Epithelial cell of esophagus (primary cell): ENCODE measurements at regions not wholly inside any gene's neighbourhood (a gene's known extent, or its start where the extent isn't known, plus 50 kb on each side); places are given as distances from the start of the nearest gene placed in this dataset.
"Not testable (repeated sequence)": the region's sequence is repeated elsewhere in the genome, so short reads cannot be mapped to it uniquely, and the experiment has no call there.

Experiments
- DNase-seq: peaks from one replicate; pipeline ENCODE4 v3.0.0; 2010; ENCODE audit warnings: low read depth
- H3K4me3 ChIP-seq: 2 replicates; pipeline ENCODE4 v1.5.1; 2011; ENCODE audit warnings: mild to moderate bottlenecking, low read length, control low read depth
- TF ChIP-seq, protein P1 (sequence below): IDR thresholded peaks from 2 replicates; pipeline ENCODE4 v1.5.1; 2011; ENCODE audit warnings: low read depth, mild to moderate bottlenecking, low read length, control low read depth, inconsistent platforms; ENCODE audit not compliant: insufficient read depth; ENCODE audit errors: missing control alignments

GRCh38 chr18:75977081-75977480 is 518.0 kb downstream of the ZNF516 start:
- H3K4me3 ChIP-seq: no peak overlapping the region
- no peak for DNase-seq
- TF ChIP-seq, protein P1, sequence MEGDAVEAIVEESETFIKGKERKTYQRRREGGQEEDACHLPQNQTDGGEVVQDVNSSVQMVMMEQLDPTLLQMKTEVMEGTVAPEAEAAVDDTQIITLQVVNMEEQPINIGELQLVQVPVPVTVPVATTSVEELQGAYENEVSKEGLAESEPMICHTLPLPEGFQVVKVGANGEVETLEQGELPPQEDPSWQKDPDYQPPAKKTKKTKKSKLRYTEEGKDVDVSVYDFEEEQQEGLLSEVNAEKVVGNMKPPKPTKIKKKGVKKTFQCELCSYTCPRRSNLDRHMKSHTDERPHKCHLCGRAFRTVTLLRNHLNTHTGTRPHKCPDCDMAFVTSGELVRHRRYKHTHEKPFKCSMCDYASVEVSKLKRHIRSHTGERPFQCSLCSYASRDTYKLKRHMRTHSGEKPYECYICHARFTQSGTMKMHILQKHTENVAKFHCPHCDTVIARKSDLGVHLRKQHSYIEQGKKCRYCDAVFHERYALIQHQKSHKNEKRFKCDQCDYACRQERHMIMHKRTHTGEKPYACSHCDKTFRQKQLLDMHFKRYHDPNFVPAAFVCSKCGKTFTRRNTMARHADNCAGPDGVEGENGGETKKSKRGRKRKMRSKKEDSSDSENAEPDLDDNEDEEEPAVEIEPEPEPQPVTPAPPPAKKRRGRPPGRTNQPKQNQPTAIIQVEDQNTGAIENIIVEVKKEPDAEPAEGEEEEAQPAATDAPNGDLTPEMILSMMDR: no peak

GRCh38 chr18:75970212-75970611 is 524.8 kb downstream of the ZNF516 start:
- TF ChIP-seq, protein P1: no peak
- no peak for DNase-seq
- no peak overlapping the region for H3K4me3 ChIP-seq

GRCh38 chr18:75966431-75966830 is 528.6 kb downstream of the ZNF516 start:
- H3K4me3 ChIP-seq: no peak overlapping the region
- TF ChIP-seq, protein P1: no peak
- no peak for DNase-seq

- TF ChIP-seq, protein P1: no peak
- no peak overlapping the region for H3K4me3 ChIP-seq
- no peak for DNase-seq
These were observed 532.9 kb downstream of the ZNF516 start for GRCh38 chr18:75962036-75962572.

- not testable (repeated sequence) for DNase-seq, H3K4me3 ChIP-seq
These were observed 532.9 kb upstream of the SMIM21 start for GRCh38 chr18:75960356-75960755.

DNA sequence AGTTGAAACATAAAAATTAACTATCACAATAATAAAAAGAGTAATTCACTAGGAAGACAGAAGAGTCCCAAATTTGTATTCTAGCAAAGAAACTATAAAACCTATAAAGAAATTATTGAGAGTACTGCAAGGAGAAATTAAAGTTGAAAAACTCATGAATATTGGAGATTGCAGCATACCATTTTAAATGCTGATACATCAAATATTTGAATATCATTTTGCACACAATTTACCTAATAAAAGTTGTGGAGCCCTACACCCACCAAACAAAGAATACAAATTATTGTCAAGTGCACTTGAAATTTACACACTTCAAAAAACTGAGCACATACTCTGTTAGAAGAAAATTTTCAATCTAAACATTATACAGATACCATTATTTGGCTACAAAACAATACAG is 531.6 kb upstream of the SMIM21 start:
- no peak for DNase-seq
- TF ChIP-seq, protein P1: no peak
- H3K4me3 ChIP-seq: no peak overlapping the region

- no peak overlapping the region for H3K4me3 ChIP-seq
- TF ChIP-seq, protein P1: no peak
- no peak for DNase-seq
These were observed 531.2 kb upstream of the SMIM21 start for GRCh38 chr18:75958683-75959082.
